GM12872 (cell line): ENCODE measurements at regions not wholly inside any gene's neighbourhood (a gene's known extent, or its start where the extent isn't known, plus 50 kb on each side); places are given as distances from the start of the nearest gene placed in this dataset.
A peak's percentile ranks its signal among the peaks of the same experiment; 100 is the strongest.

Source experiments
- CTCF ChIP-seq: IDR thresholded peaks from 3 replicates; pipeline ENCODE4 v1.5.1; 2011; ENCODE audit warnings: low read depth, mild to moderate bottlenecking, low read length, moderate library complexity; ENCODE audit not compliant: insufficient read depth

- TF ChIP-seq CTCF, result no peak
These were observed 300.0 kb downstream of the YTHDC2 start for GRCh38 chr5:113813466-113813865.

- TF ChIP-seq CTCF, result no peak
These were observed 304.2 kb downstream of the YTHDC2 start for GRCh38 chr5:113817683-113818082.

- TF ChIP-seq CTCF, result no peak
These were observed 310.2 kb downstream of the YTHDC2 start for GRCh38 chr5:113823696-113824095.

- TF ChIP-seq CTCF, result 0 out of 3 replicates have a peak, but pooled peaks have one; percentile 4
These were observed 310.8 kb downstream of the YTHDC2 start for GRCh38 chr5:113824307-113824706.

GRCh38 chr5:113825176-113825575 lies 311.7 kb downstream of the YTHDC2 start:
- TF ChIP-seq CTCF, result no peak

GRCh38 chr5:113846941-113847340 lies 333.4 kb downstream of the YTHDC2 start:
- TF ChIP-seq CTCF, result no peak

- no peak for TF ChIP-seq CTCF
These were observed 350.9 kb downstream of the YTHDC2 start for GRCh38 chr5:113864437-113864836.

- no peak for TF ChIP-seq CTCF
These were observed 353.3 kb downstream of the YTHDC2 start for GRCh38 chr5:113866763-113867162.
